ENCODE measurements at regions not wholly inside any gene's neighbourhood (a gene's known extent, or its start where the extent isn't known, plus 50 kb on each side); places are given as distances from the start of the nearest gene placed in this dataset.

DNA sequence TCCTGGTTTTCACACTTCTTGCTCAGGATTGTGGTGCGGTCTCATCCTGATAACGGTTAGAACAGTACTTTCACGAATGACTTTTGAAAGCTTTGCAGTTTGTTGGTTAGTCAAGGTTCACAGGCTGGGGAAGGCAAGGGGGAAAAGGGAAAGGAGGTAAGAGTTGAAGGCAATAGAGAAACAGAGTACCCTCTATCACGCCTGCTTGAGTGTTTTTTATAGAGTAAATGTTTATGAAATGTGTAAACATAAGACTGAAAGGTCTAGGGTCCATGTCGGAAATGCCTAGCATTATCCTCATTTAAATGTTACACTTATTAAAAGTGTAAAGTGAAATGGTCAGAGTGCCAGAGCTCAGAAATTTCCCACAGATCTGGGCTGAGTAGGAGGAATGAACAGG lies 167.4 kb downstream of the URB2 start:
- CTCF ChIA-PET = interaction anchor here (0.5 to 1.4 kb wide), 3 partner anchors 56 to 1185 kb away, joined by 3 read pairs; partner anchors contain the start of genes ARV1 and TTC13
- POLR2A ChIA-PET = no interaction called here
- no peaks in the 10 kb centered on the region for H3K36me3 ChIP-seq (ENCODE audit: control insufficient read depth in 2 of 2, insufficient read depth in 1 of 2, low read length in 2 of 2)

More for the DNA sequence above, 167.4 kb downstream of the URB2 start:
- Histone ChIP-seq H3K27ac (ENCODE audit: extremely low read depth, low read depth, low read length) (no peak overlapping the region), H3K9me3 (ENCODE audit: control insufficient read depth, insufficient read depth, low read depth, low read length) (no peaks in the 10 kb centered on the region), H3K4me1 (ENCODE audit: control insufficient read depth, insufficient read depth, low read length) (no peaks in the 10 kb centered on the region), H3K4me3 (ENCODE audit: low read depth, low read length) (no peak overlapping the region)
- TF ChIP-seq ZNF660 (tag by site-specific recombination; IDR thresholded peaks at IDR 0.05) (no peak), ZNF555 (tag by site-specific recombination; conservative IDR thresholded peaks at IDR 0.05) (no peak), PRDM10 (tag by site-specific recombination; IDR thresholded peaks at IDR 0.05) (no peak), PRDM1 (tag by site-specific recombination; IDR thresholded peaks at IDR 0.05) (no peak), ZBTB1 (tag by site-specific recombination; IDR thresholded peaks at IDR 0.05) (no peak), ZNF610 (tag by site-specific recombination; IDR thresholded peaks at IDR 0.05; ENCODE audit: borderline replicate concordance) (no peak), ZBTB20 (tag by site-specific recombination; IDR thresholded peaks at IDR 0.05) (no peak), ZNF248 (tag by site-specific recombination; IDR thresholded peaks at IDR 0.05) (no peak), YY1 (tag by site-specific recombination; IDR thresholded peaks at IDR 0.05) (no peak), EGR2 (tag by site-specific recombination; IDR thresholded peaks at IDR 0.05; ENCODE audit: low read depth) (no peak), ZSCAN18 (tag by site-specific recombination; IDR thresholded peaks at IDR 0.05) (no peak), ZEB2 (tag by site-specific recombination; IDR thresholded peaks at IDR 0.05) (no peak), ZNF223 (tag by site-specific recombination; IDR thresholded peaks at IDR 0.05) (no peak), ZNF335 (tag by site-specific recombination; conservative IDR thresholded peaks at IDR 0.05) (no peak), ZNF530 (tag by site-specific recombination; IDR thresholded peaks at IDR 0.05; ENCODE audit: low read depth) (no peak), ZNF704 (tag by site-specific recombination; IDR thresholded peaks at IDR 0.05) (no peak)
- TF ChIP-seq, protein P1, sequence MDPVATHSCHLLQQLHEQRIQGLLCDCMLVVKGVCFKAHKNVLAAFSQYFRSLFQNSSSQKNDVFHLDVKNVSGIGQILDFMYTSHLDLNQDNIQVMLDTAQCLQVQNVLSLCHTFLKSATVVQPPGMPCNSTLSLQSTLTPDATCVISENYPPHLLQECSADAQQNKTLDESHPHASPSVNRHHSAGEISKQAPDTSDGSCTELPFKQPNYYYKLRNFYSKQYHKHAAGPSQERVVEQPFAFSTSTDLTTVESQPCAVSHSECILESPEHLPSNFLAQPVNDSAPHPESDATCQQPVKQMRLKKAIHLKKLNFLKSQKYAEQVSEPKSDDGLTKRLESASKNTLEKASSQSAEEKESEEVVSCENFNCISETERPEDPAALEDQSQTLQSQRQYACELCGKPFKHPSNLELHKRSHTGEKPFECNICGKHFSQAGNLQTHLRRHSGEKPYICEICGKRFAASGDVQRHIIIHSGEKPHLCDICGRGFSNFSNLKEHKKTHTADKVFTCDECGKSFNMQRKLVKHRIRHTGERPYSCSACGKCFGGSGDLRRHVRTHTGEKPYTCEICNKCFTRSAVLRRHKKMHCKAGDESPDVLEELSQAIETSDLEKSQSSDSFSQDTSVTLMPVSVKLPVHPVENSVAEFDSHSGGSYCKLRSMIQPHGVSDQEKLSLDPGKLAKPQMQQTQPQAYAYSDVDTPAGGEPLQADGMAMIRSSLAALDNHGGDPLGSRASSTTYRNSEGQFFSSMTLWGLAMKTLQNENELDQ (tag by site-specific recombination; IDR thresholded peaks at IDR 0.05; ENCODE audit: low read depth) = no peak

All from HEK293 (cell line).